Activated CD8-positive, alpha-beta T cell treated with anti-CD3 and anti-CD28 coated beads for 36 hours (primary cell): ENCODE measurements at regions not wholly inside any gene's neighbourhood (a gene's known extent, or its start where the extent isn't known, plus 50 kb on each side); places are given as distances from the start of the nearest gene placed in this dataset.

ENCODE experiments used
- ATAC-seq: fragments of 200-7000 bp; cut with Tn5 transposase; one replicate; pipeline ENCODE4 v1.10.0; 2021; ENCODE audit warnings: mild to moderate bottlenecking, moderate library complexity
- CTCF ChIA-PET: fragments of 350-600 bp; sonication (Branson Sonifier 250); formaldehyde crosslinking; loops from one replicate; lab custom pipeline; 2021; ENCODE audit warnings: antibody characterized with exemption; lab: Charles Lee
- POLR2A ChIA-PET: fragments of 350-600 bp; sonication (Branson Sonifier 250); formaldehyde crosslinking; loops from one replicate; lab custom pipeline; 2021; ENCODE audit warnings: antibody characterized with exemption; lab: Charles Lee
- DNase-seq: peaks from one replicate; pipeline ENCODE4 v3.0.0-alpha.2; 2020
- H3K27ac Mint-ChIP-seq: one replicate; pipeline ENCODE4 v1.8.0; 2021; ENCODE audit warnings: mild to moderate bottlenecking, mixed read lengths
- H3K27me3 Mint-ChIP-seq: one replicate; pipeline ENCODE4 v1.8.0; 2021; ENCODE audit warnings: mixed read lengths
- H3K36me3 Mint-ChIP-seq: one replicate; pipeline ENCODE4 v1.8.0; 2021; ENCODE audit warnings: low read depth, mixed read lengths
- H3K4me1 Mint-ChIP-seq: one replicate; pipeline ENCODE4 v1.8.0; 2021; ENCODE audit warnings: low read depth, mixed read lengths
- H3K4me3 Mint-ChIP-seq: one replicate; pipeline ENCODE4 v1.8.0; 2021; ENCODE audit warnings: mild to moderate bottlenecking, moderate library complexity, mixed read lengths
- H3K9me3 Mint-ChIP-seq: one replicate; pipeline ENCODE4 v1.8.0; 2021; ENCODE audit warnings: mixed read lengths
- CTCF ChIP-seq: fragments of 200-600 bp; IDR thresholded peaks from one replicate; pipeline ENCODE4 v1.8.0; 2022; ENCODE audit warnings: antibody characterized with exemption, mild to moderate bottlenecking
- intact Hi-C: fragments of 100-400 bp; cut with micrococcal nuclease; formaldehyde crosslinking; loops from one replicate; pipeline ENCODE4 v1.10.0; 2022

- ChIA-PET POLR2A (interaction anchor here (0.6 kb wide), 1 partner anchor 58 kb away, joined by 3 read pairs; no protein-coding TSS in a partner anchor), CTCF (no interaction called here)
- no peak for DNase-seq
- intact Hi-C loops: no loop called here
- Mint-ChIP-seq H3K4me1 (no peaks in the 10 kb centered on the region), H3K27me3 (peaks cover 7% of the 10 kb centered on the region), H3K27ac (no peak overlapping the region), H3K4me3 (no peak overlapping the region), H3K9me3 (no peaks in the 10 kb centered on the region), H3K36me3 (no peaks in the 10 kb centered on the region)
- ATAC-seq: no peak
- TF ChIP-seq CTCF: no peak
These were observed 148.8 kb downstream of the NOC3L start for GRCh38 chr10:94213980-94214379.

GRCh38 chr10:94214481-94214893 is 148.3 kb downstream of the NOC3L start:
- no peaks in the 10 kb centered on the region for H3K9me3 Mint-ChIP-seq
- no peak for TF ChIP-seq CTCF
- DNase-seq (no peak), ATAC-seq (no peak)
- CTCF ChIA-PET: no interaction called here
- no peaks in the 10 kb centered on the region for H3K36me3 Mint-ChIP-seq
- POLR2A ChIA-PET: no interaction called here
- intact Hi-C loops: no loop called here
- no peaks in the 10 kb centered on the region for H3K4me1 Mint-ChIP-seq
- no peak overlapping the region for H3K27ac Mint-ChIP-seq
- H3K4me3 Mint-ChIP-seq: no peak overlapping the region
- H3K27me3 Mint-ChIP-seq: peaks cover 7% of the 10 kb centered on the region

- H3K27ac Mint-ChIP-seq: no peak overlapping the region
- no peak for ATAC-seq
- CTCF ChIA-PET: interaction anchor here (0.8 to 1.1 kb wide), 2 partner anchors 104 to 357 kb away, joined by 3 to 4 read pairs; no protein-coding TSS in a partner anchor
- no peaks in the 10 kb centered on the region for H3K36me3 Mint-ChIP-seq
- POLR2A ChIA-PET: no interaction called here
- DNase-seq: no peak
- H3K27me3 Mint-ChIP-seq: peaks cover 10% of the 10 kb centered on the region
- intact Hi-C loops: no loop called here
- H3K9me3 Mint-ChIP-seq: no peaks in the 10 kb centered on the region
- no peak for TF ChIP-seq CTCF
- no peaks in the 10 kb centered on the region for H3K4me1 Mint-ChIP-seq
- H3K4me3 Mint-ChIP-seq: no peak overlapping the region
These were observed 146.5 kb downstream of the NOC3L start for GRCh38 chr10:94216201-94216600.

GRCh38 chr10:94217411-94217810 is 145.3 kb downstream of the NOC3L start:
- no peak for TF ChIP-seq CTCF
- no peak for ATAC-seq
- DNase-seq: no peak
- Mint-ChIP-seq H3K4me1 (no peaks in the 10 kb centered on the region), H3K27me3 (peaks cover 10% of the 10 kb centered on the region), H3K9me3 (no peaks in the 10 kb centered on the region), H3K4me3 (no peak overlapping the region), H3K36me3 (no peaks in the 10 kb centered on the region), H3K27ac (no peak overlapping the region)
- CTCF ChIA-PET: no interaction called here
- POLR2A ChIA-PET: no interaction called here
- intact Hi-C loops: no loop called here

- peaks cover 6% of the 10 kb centered on the region for H3K27me3 Mint-ChIP-seq
- no peak for ATAC-seq
- H3K4me3 Mint-ChIP-seq: no peak overlapping the region
- intact Hi-C loops: no loop called here
- no peak overlapping the region for H3K27ac Mint-ChIP-seq
- ChIA-PET POLR2A (interaction anchor here (0.7 kb wide), 1 partner anchor 204 kb away, joined by 3 read pairs; no protein-coding TSS in a partner anchor), CTCF (no interaction called here)
- no peaks in the 10 kb centered on the region for H3K9me3 Mint-ChIP-seq
- TF ChIP-seq CTCF: no peak
- no peaks in the 10 kb centered on the region for H3K36me3 Mint-ChIP-seq
- H3K4me1 Mint-ChIP-seq: no peaks in the 10 kb centered on the region
- DNase-seq: no peak
These were observed 144.1 kb downstream of the NOC3L start for GRCh38 chr10:94218493-94219183.
